ENCODE measurements at regions not wholly inside any gene's neighbourhood (a gene's known extent, or its start where the extent isn't known, plus 50 kb on each side); places are given as distances from the start of the nearest gene placed in this dataset.

DNA sequence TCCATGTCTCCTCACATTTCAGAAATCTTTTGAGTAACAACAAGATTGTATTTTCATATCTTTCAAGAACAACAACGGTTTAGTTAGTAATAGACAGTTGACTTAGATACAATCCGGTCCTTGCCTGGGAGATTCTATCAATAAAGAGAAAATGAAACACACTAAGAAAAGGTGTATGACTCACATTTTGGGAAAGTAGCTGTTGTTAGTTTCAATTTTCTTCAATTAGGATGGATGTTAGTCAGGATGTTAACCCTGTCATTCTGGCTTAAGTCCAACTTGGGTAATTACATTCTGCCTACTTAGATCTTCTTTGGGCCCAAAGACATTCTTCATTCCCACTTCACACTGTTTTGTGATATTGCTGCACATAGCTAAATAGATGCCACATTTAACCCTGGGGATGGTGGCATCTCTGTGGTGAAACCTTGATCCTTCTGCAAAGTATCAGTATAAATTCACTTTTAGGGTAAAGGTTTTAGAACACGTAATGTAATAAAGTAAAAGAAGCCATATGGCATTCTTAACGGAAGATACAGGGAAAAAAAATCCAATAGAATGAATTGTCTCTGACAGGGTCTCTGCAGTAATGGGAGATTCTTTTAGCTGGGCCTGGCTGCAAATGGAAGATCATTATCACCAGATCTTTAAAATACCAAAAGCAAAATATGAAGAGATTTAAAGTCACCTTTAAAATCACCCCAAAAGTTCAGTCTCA, 365.5 kb downstream of the FIGN start:
- Histone ChIP-seq H3K9me3 (ENCODE audit: control insufficient read depth in 2 of 3, insufficient read depth in 1 of 3, low read length in 3 of 3) (no peaks in the 10 kb centered on the region), H3K36me3 (ENCODE audit: control insufficient read depth in 2 of 3, insufficient read depth in 3 of 3, low read length in 3 of 3) (no peaks in the 10 kb centered on the region), H3K27me3 (ENCODE audit: control insufficient read depth, insufficient read depth, low read length) (no peaks in the 10 kb centered on the region), H3K27ac (ENCODE audit: low read depth in 2 of 2, low read length in 2 of 2) (no peak overlapping the region), H3K9ac (ENCODE audit: low read length in 3 of 3) (no peak overlapping the region), H3K4me1 (ENCODE audit: control insufficient read depth in 2 of 3, insufficient read depth in 2 of 3, low read depth in 1 of 3, low read length in 3 of 3) (no peaks in the 10 kb centered on the region), H3K4me3 (ENCODE audit: low read length in 3 of 3) (no peak overlapping the region)
- TF ChIP-seq, protein P1, sequence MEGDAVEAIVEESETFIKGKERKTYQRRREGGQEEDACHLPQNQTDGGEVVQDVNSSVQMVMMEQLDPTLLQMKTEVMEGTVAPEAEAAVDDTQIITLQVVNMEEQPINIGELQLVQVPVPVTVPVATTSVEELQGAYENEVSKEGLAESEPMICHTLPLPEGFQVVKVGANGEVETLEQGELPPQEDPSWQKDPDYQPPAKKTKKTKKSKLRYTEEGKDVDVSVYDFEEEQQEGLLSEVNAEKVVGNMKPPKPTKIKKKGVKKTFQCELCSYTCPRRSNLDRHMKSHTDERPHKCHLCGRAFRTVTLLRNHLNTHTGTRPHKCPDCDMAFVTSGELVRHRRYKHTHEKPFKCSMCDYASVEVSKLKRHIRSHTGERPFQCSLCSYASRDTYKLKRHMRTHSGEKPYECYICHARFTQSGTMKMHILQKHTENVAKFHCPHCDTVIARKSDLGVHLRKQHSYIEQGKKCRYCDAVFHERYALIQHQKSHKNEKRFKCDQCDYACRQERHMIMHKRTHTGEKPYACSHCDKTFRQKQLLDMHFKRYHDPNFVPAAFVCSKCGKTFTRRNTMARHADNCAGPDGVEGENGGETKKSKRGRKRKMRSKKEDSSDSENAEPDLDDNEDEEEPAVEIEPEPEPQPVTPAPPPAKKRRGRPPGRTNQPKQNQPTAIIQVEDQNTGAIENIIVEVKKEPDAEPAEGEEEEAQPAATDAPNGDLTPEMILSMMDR (IDR thresholded peaks at IDR 0.05; ENCODE audit: borderline replicate concordance, extremely low read depth, insufficient read depth), result no peak
- FAIRE-seq (no peak), DNase-seq (no peak)
- intact Hi-C loops (cut with DNase I), result no loop called here

DNA sequence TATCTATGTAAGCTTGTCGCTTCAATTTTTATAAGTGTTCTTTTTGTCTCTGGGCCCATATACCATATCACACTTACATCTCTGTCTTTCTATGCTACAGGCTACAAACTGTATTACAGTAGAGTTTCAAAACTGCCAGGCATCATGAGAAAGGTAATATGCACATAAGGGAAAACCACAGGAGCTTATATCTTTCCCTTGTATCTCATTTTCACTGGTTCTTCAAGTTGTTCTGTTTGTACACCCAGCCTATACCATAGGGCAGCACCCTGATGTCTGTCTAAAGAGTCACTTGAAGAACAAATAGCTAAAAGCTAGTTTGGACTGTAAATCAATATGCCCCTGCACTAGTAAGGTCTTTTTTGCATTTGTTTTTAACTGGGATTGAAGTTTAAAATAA, 366.7 kb downstream of the FIGN start:
- intact Hi-C loops (cut with DNase I), result no loop called here
- DNase-seq (no peak), FAIRE-seq (no peak)
- H3K9me3 ChIP-seq (ENCODE audit: control insufficient read depth in 2 of 3, insufficient read depth in 1 of 3, low read length in 3 of 3), result no peaks in the 10 kb centered on the region
- no peaks in the 10 kb centered on the region for H3K4me1 ChIP-seq (ENCODE audit: control insufficient read depth in 2 of 3, insufficient read depth in 2 of 3, low read depth in 1 of 3, low read length in 3 of 3)
- no peaks in the 10 kb centered on the region for H3K27me3 ChIP-seq (ENCODE audit: control insufficient read depth, insufficient read depth, low read length)
- H3K9ac ChIP-seq (ENCODE audit: low read length in 3 of 3), result no peak overlapping the region
- TF ChIP-seq, protein P1 (IDR thresholded peaks at IDR 0.05; ENCODE audit: borderline replicate concordance, extremely low read depth, insufficient read depth), result no peak
- no peaks in the 10 kb centered on the region for H3K36me3 ChIP-seq (ENCODE audit: control insufficient read depth in 2 of 3, insufficient read depth in 3 of 3, low read length in 3 of 3)
- no peak overlapping the region for H3K4me3 ChIP-seq (ENCODE audit: low read length in 3 of 3)
- H3K27ac ChIP-seq (ENCODE audit: low read depth in 2 of 2, low read length in 2 of 2), result no peak overlapping the region

DNA sequence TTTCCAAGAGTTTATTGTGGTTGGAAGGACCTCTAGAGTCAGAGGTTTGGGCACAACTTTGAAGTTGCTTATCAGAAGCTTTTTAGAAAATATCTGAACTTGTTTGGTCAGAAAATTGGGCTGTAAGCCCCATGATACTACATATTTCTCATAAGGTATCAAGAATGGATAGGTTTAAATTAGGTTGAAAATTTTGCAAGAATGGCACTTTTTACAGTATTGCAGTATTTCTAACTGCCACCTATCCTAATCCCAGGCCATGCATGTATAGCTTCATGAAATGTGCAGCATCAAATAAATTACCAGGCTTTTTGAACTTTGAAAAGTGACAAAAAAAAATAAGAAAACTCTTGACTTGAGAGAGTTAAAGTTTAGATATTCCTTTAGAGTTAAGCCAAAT, 367.2 kb downstream of the FIGN start:
- intact Hi-C loops (cut with DNase I), result no loop called here
- H3K4me3 ChIP-seq (ENCODE audit: low read length in 3 of 3), result no peak overlapping the region
- no peaks in the 10 kb centered on the region for H3K4me1 ChIP-seq (ENCODE audit: control insufficient read depth in 2 of 3, insufficient read depth in 2 of 3, low read depth in 1 of 3, low read length in 3 of 3)
- FAIRE-seq, result no peak
- H3K9me3 ChIP-seq (ENCODE audit: control insufficient read depth in 2 of 3, insufficient read depth in 1 of 3, low read length in 3 of 3), result no peaks in the 10 kb centered on the region
- TF ChIP-seq, protein P1 (IDR thresholded peaks at IDR 0.05; ENCODE audit: borderline replicate concordance, extremely low read depth, insufficient read depth), result no peak
- H3K27me3 ChIP-seq (ENCODE audit: control insufficient read depth, insufficient read depth, low read length), result no peaks in the 10 kb centered on the region
- DNase-seq, result no peak
- H3K36me3 ChIP-seq (ENCODE audit: control insufficient read depth in 2 of 3, insufficient read depth in 3 of 3, low read length in 3 of 3), result no peaks in the 10 kb centered on the region
- no peak overlapping the region for H3K9ac ChIP-seq (ENCODE audit: low read length in 3 of 3)
- no peak overlapping the region for H3K27ac ChIP-seq (ENCODE audit: low read depth in 2 of 2, low read length in 2 of 2)
